GM23338 (cell line): ENCODE measurements at regions not wholly inside any gene's neighbourhood (a gene's known extent, or its start where the extent isn't known, plus 50 kb on each side); places are given as distances from the start of the nearest gene placed in this dataset.

Experiments
- ATAC-seq: fragments of 200-7000 bp; cut with Tn5 transposase; 3 replicates; pipeline ENCODE4 v1.9.1; 2020
- DNase-seq: peaks from one replicate; pipeline ENCODE4 v3.0.0-alpha.2; 2015; ENCODE audit warnings: low spot score
- H2AFZ ChIP-seq: fragments of 200-600 bp; sonication (generic); 2 replicates; pipeline ENCODE4 v1.8.0; 2016; ENCODE audit warnings: antibody characterized with exemption, mild to moderate bottlenecking, moderate library complexity
- H3F3A ChIP-seq: fragments of 200-600 bp; sonication (generic); replicated peaks from 2 replicates; pipeline ENCODE4 v1.8.0; 2017; ENCODE audit warnings: antibody characterized with exemption, mixed run types, low read depth
- H3K27ac ChIP-seq: fragments of 200-600 bp; sonication (generic); 2 replicates; pipeline ENCODE4 v1.6.1; 2016; ENCODE audit warnings: low read depth
- H3K27me3 ChIP-seq: fragments of 200-600 bp; sonication (generic); 2 replicates; pipeline ENCODE4 v1.8.0; 2016; ENCODE audit warnings: mild to moderate bottlenecking, mixed run types, moderate library complexity; ENCODE audit not compliant: insufficient read depth
- H3K36me3 ChIP-seq: fragments of 200-600 bp; sonication (generic); 2 replicates; pipeline ENCODE4 v1.8.0; 2016; ENCODE audit warnings: mild to moderate bottlenecking; ENCODE audit not compliant: insufficient read depth
- H3K4me1 ChIP-seq: fragments of 200-600 bp; sonication (generic); 2 replicates; pipeline ENCODE4 v1.8.0; 2016; ENCODE audit warnings: mild to moderate bottlenecking, moderate library complexity; ENCODE audit not compliant: insufficient read depth
- H3K4me2 ChIP-seq: fragments of 200-600 bp; sonication (generic); 2 replicates; pipeline ENCODE4 v1.7.1; 2017; ENCODE audit warnings: mixed run types
- H3K4me3 ChIP-seq: fragments of 200-600 bp; sonication (generic); 2 replicates; pipeline ENCODE4 v1.6.1; 2016; ENCODE audit warnings: mixed run types
- H3K79me2 ChIP-seq: fragments of 200-600 bp; sonication (generic); replicated peaks from 2 replicates; pipeline ENCODE4 v1.8.0; 2017; ENCODE audit warnings: mild to moderate bottlenecking; ENCODE audit not compliant: insufficient read depth
- H3K9me2 ChIP-seq: fragments of 200-600 bp; sonication (generic); 2 replicates; pipeline ENCODE4 v1.8.0; 2017; ENCODE audit not compliant: insufficient read depth
- H4K20me1 ChIP-seq: fragments of 200-600 bp; sonication (generic); replicated peaks from 2 replicates; pipeline ENCODE4 v1.8.0; 2017; ENCODE audit warnings: mild to moderate bottlenecking; ENCODE audit not compliant: insufficient read depth
- H3K27ac Mint-ChIP-seq: 2 replicates; pipeline ENCODE4 v1.8.0; 2020; ENCODE audit warnings: inconsistent platforms, mild to moderate bottlenecking, moderate library complexity, mixed read lengths
- H3K27me3 Mint-ChIP-seq: 3 replicates; pipeline ENCODE4 v1.8.0; 2022; ENCODE audit warnings: low read depth, mild to moderate bottlenecking, moderate library complexity, mixed read lengths, inconsistent platforms; ENCODE audit not compliant: insufficient read depth, poor library complexity
- H3K36me3 Mint-ChIP-seq: 3 replicates; pipeline ENCODE4 v1.8.0; 2021; ENCODE audit warnings: low read depth, mild to moderate bottlenecking, inconsistent platforms, moderate library complexity, mixed read lengths
- H3K4me1 Mint-ChIP-seq: 3 replicates; pipeline ENCODE4 v1.8.0; 2020; ENCODE audit warnings: mild to moderate bottlenecking, inconsistent platforms, mixed read lengths
- H3K4me3 Mint-ChIP-seq: 3 replicates; pipeline ENCODE4 v1.8.0; 2021; ENCODE audit warnings: moderate library complexity, mild to moderate bottlenecking, inconsistent platforms, mixed read lengths
- H3K9me3 Mint-ChIP-seq: 3 replicates; pipeline ENCODE4 v1.8.0; 2020; ENCODE audit warnings: moderate library complexity, mild to moderate bottlenecking, inconsistent platforms, mixed read lengths
- EZH2 ChIP-seq: fragments of 200-600 bp; sonication (generic); IDR thresholded peaks from one replicate; pipeline ENCODE4 v1.8.0; 2017; ENCODE audit warnings: antibody characterized with exemption, mild to moderate bottlenecking, low read depth; ENCODE audit not compliant: unreplicated experiment
- EZH2phosphoT487 ChIP-seq: fragments of 200-600 bp; sonication (generic); IDR thresholded peaks from one replicate; pipeline ENCODE4 v1.8.1; 2018; ENCODE audit warnings: antibody characterized with exemption; ENCODE audit not compliant: unreplicated experiment
- JUNB ChIP-seq: IDR thresholded peaks from one replicate; pipeline ENCODE4 v1.6.1; 2016; ENCODE audit warnings: antibody characterized with exemption; ENCODE audit not compliant: unreplicated experiment
- NANOG ChIP-seq: IDR thresholded peaks from 2 replicates; pipeline ENCODE4 v1.6.1; 2016; ENCODE audit warnings: antibody characterized with exemption, borderline replicate concordance
- POLR2AphosphoS5 ChIP-seq: IDR thresholded peaks from 2 replicates; pipeline ENCODE4 v1.6.1; 2016; ENCODE audit warnings: antibody characterized with exemption, low read depth
- STAT1 ChIP-seq: IDR thresholded peaks from one replicate; pipeline ENCODE4 v1.6.1; 2016; ENCODE audit warnings: antibody characterized with exemption; ENCODE audit not compliant: unreplicated experiment
- ZNF114 ChIP-seq: fragments of 250-450 bp; sonication (Bioruptor Pico); IDR thresholded peaks from 2 replicates; pipeline ENCODE4 v1.5.0; 2020; ENCODE audit warnings: mild to moderate bottlenecking, moderate library complexity
- ZNF331 ChIP-seq: fragments of 250-450 bp; sonication (Bioruptor Pico); IDR thresholded peaks from 2 replicates; pipeline ENCODE4 v1.5.0; 2020; ENCODE audit warnings: low read depth, mild to moderate bottlenecking, moderate library complexity
- TF ChIP-seq, protein P1 (sequence below): fragments of 250-450 bp; sonication (Bioruptor Pico); IDR thresholded peaks from 2 replicates; pipeline ENCODE4 v1.5.0; 2020; ENCODE audit warnings: mild to moderate bottlenecking, moderate library complexity
- TF ChIP-seq, protein P2 (sequence below), 2 experiments: fragments of 200-600 bp in 1 of 2; sonication (generic) in 1 of 2; conservative IDR thresholded peaks; 2 replicates each; pipeline versions ENCODE4 v1.5.1 to v1.6.1; 2016 to 2017; ENCODE audit warnings: antibody characterized with exemption in 2 of 2, low read depth in 2 of 2, mild to moderate bottlenecking in 2 of 2, moderate library complexity in 1 of 2

- TF ChIP-seq, protein P1, sequence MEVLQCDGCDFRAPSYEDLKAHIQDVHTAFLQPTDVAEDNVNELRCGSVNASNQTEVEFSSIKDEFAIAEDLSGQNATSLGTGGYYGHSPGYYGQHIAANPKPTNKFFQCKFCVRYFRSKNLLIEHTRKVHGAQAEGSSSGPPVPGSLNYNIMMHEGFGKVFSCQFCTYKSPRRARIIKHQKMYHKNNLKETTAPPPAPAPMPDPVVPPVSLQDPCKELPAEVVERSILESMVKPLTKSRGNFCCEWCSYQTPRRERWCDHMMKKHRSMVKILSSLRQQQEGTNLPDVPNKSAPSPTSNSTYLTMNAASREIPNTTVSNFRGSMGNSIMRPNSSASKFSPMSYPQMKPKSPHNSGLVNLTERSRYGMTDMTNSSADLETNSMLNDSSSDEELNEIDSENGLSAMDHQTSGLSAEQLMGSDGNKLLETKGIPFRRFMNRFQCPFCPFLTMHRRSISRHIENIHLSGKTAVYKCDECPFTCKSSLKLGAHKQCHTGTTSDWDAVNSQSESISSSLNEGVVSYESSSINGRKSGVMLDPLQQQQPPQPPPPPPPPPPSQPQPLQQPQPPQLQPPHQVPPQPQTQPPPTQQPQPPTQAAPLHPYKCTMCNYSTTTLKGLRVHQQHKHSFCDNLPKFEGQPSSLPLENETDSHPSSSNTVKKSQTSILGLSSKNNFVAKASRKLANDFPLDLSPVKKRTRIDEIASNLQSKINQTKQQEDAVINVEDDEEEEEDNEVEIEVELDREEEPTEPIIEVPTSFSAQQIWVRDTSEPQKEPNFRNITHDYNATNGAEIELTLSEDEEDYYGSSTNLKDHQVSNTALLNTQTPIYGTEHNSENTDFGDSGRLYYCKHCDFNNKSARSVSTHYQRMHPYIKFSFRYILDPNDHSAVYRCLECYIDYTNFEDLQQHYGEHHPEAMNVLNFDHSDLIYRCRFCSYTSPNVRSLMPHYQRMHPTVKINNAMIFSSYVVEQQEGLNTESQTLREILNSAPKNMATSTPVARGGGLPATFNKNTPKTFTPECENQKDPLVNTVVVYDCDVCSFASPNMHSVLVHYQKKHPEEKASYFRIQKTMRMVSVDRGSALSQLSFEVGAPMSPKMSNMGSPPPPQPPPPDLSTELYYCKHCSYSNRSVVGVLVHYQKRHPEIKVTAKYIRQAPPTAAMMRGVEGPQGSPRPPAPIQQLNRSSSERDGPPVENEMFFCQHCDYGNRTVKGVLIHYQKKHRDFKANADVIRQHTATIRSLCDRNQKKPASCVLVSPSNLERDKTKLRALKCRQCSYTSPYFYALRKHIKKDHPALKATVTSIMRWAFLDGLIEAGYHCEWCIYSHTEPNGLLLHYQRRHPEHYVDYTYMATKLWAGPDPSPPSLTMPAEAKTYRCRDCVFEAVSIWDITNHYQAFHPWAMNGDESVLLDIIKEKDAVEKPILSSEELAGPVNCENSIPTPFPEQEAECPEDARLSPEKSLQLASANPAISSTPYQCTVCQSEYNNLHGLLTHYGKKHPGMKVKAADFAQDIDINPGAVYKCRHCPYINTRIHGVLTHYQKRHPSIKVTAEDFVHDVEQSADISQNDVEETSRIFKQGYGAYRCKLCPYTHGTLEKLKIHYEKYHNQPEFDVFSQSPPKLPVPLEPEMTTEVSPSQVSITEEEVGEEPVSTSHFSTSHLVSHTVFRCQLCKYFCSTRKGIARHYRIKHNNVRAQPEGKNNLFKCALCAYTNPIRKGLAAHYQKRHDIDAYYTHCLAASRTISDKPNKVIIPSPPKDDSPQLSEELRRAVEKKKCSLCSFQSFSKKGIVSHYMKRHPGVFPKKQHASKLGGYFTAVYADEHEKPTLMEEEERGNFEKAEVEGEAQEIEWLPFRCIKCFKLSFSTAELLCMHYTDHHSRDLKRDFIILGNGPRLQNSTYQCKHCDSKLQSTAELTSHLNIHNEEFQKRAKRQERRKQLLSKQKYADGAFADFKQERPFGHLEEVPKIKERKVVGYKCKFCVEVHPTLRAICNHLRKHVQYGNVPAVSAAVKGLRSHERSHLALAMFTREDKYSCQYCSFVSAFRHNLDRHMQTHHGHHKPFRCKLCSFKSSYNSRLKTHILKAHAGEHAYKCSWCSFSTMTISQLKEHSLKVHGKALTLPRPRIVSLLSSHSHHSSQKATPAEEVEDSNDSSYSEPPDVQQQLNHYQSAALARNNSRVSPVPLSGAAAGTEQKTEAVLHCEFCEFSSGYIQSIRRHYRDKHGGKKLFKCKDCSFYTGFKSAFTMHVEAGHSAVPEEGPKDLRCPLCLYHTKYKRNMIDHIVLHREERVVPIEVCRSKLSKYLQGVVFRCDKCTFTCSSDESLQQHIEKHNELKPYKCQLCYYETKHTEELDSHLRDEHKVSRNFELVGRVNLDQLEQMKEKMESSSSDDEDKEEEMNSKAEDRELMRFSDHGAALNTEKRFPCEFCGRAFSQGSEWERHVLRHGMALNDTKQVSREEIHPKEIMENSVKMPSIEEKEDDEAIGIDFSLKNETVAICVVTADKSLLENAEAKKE (CRISPR knock-in tag) = no peak
- TF ChIP-seq JUNB = no peak
- TF ChIP-seq NANOG = no peak
- no peak for TF ChIP-seq STAT1
- no peak for TF ChIP-seq ZNF331 (CRISPR knock-in tag)
- TF ChIP-seq POLR2AphosphoS5 = no peak
Measured at GRCh38 chrX:96563646-96564045, 121.0 kb upstream of the DIAPH2 start (continued).

DNA sequence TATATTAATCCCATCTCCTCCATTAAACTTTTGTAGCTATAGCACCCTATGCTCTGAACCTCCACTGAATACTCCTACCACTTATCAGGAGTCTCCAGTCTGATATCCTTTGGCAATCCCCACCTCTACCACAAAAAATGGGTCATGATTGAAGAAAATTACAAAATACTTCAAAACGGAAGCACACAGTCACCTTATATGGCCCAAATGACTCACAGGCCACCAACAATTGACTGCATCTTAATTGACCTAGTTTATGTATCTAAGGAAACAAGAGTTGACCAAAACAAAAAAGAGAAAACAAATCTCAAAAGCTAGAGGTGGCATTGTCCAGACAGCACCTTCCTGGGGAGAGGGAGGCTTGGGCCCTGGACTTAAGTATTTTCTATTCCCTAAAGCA is 120.0 kb upstream of the DIAPH2 start:
- no peak for ATAC-seq

More for the DNA sequence above, 120.0 kb upstream of the DIAPH2 start:
- Histone ChIP-seq H3K27ac (no peak overlapping the region), H3K9me2 (no peaks in the 10 kb centered on the region), H3F3A (no peaks in the 10 kb centered on the region), H2AFZ (no peak overlapping the region), H3K36me3 (no peaks in the 10 kb centered on the region), H3K4me2 (no peak overlapping the region), H3K79me2 (no peaks in the 10 kb centered on the region), H3K4me1 (no peaks in the 10 kb centered on the region), H3K27me3 (no peaks in the 10 kb centered on the region), H4K20me1 (no peaks in the 10 kb centered on the region), H3K4me3 (no peak overlapping the region)
- TF ChIP-seq JUNB (no peak), NANOG (no peak), EZH2phosphoT487 (no peak), ZNF331 (CRISPR knock-in tag) (no peak), EZH2 (no peak), POLR2AphosphoS5 (no peak), STAT1 (no peak), ZNF114 (CRISPR knock-in tag) (no peak)
- TF ChIP-seq, protein P2, sequence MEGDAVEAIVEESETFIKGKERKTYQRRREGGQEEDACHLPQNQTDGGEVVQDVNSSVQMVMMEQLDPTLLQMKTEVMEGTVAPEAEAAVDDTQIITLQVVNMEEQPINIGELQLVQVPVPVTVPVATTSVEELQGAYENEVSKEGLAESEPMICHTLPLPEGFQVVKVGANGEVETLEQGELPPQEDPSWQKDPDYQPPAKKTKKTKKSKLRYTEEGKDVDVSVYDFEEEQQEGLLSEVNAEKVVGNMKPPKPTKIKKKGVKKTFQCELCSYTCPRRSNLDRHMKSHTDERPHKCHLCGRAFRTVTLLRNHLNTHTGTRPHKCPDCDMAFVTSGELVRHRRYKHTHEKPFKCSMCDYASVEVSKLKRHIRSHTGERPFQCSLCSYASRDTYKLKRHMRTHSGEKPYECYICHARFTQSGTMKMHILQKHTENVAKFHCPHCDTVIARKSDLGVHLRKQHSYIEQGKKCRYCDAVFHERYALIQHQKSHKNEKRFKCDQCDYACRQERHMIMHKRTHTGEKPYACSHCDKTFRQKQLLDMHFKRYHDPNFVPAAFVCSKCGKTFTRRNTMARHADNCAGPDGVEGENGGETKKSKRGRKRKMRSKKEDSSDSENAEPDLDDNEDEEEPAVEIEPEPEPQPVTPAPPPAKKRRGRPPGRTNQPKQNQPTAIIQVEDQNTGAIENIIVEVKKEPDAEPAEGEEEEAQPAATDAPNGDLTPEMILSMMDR (conservative IDR thresholded peaks at IDR 0.05; ENCODE audit: low read depth in 2 of 2) = no peak
- H3K27me3 Mint-ChIP-seq = peaks cover 3% of the 10 kb centered on the region
- H3K27ac Mint-ChIP-seq = no peak overlapping the region
- no peak overlapping the region for H3K4me3 Mint-ChIP-seq
- no peak for DNase-seq
- no peaks in the 10 kb centered on the region for H3K9me3 Mint-ChIP-seq
- H3K4me1 Mint-ChIP-seq = no peaks in the 10 kb centered on the region
- no peaks in the 10 kb centered on the region for H3K36me3 Mint-ChIP-seq
